Astrocyte (in vitro differentiated cells and primary cell): ENCODE measurements at regions not wholly inside any gene's neighbourhood (a gene's known extent, or its start where the extent isn't known, plus 50 kb on each side); places are given as distances from the start of the nearest gene placed in this dataset.

ENCODE experiments used
- DNase-seq: peaks from one replicate; pipeline ENCODE4 v3.0.0-alpha.2; 2010; ENCODE audit warnings: low read depth
- FAIRE-seq: peaks from 2 replicates; lab custom pipeline; 2011; peaks lifted over from hg19 to GRCh38; lab: Jason Lieb, UNC
- H2AFZ ChIP-seq: 2 replicates; pipeline ENCODE4 v1.6.0; 2012; ENCODE audit warnings: low read depth, low read length, inconsistent platforms
- H3K27ac ChIP-seq: 2 replicates; pipeline ENCODE4 v1.5.1; 2011; ENCODE audit warnings: low read depth, low read length, inconsistent platforms
- H3K27me3 ChIP-seq: 2 replicates; pipeline ENCODE4 v1.6.0; 2011; ENCODE audit warnings: low read length, inconsistent platforms; ENCODE audit not compliant: insufficient read depth
- H3K36me3 ChIP-seq: 2 replicates; pipeline ENCODE4 v1.5.1; 2011; ENCODE audit warnings: low read length, inconsistent platforms; ENCODE audit not compliant: insufficient read depth
- H3K4me1 ChIP-seq: 2 replicates; pipeline ENCODE4 v1.5.1; 2011; ENCODE audit warnings: low read length, inconsistent platforms; ENCODE audit not compliant: insufficient read depth
- H3K4me2 ChIP-seq: 2 replicates; pipeline ENCODE4 v1.6.0; 2012; ENCODE audit warnings: low read length, inconsistent platforms
- H3K4me3 ChIP-seq: 2 replicates; pipeline ENCODE4 v1.5.1; 2011; ENCODE audit warnings: low read depth, mild to moderate bottlenecking, low read length, inconsistent platforms; ENCODE audit not compliant: insufficient read depth
- H3K79me2 ChIP-seq: 2 replicates; pipeline ENCODE4 v1.6.0; 2012; ENCODE audit warnings: mild to moderate bottlenecking, low read length, inconsistent platforms; ENCODE audit not compliant: insufficient read depth
- H3K9ac ChIP-seq: 2 replicates; pipeline ENCODE4 v1.6.0; 2012; ENCODE audit warnings: mild to moderate bottlenecking, low read length, inconsistent platforms
- H3K9me3 ChIP-seq: 2 replicates; pipeline ENCODE4 v1.5.1; 2012; ENCODE audit warnings: low read depth, mild to moderate bottlenecking, low read length, inconsistent platforms; ENCODE audit not compliant: insufficient read depth
- H4K20me1 ChIP-seq: 2 replicates; pipeline ENCODE4 v1.6.0; 2012; ENCODE audit warnings: low read length, inconsistent platforms; ENCODE audit not compliant: insufficient read depth
- H3K27ac Mint-ChIP-seq: one replicate; pipeline ENCODE4 v1.8.0; 2021; ENCODE audit warnings: mild to moderate bottlenecking, mixed read lengths; ENCODE audit not compliant: unreplicated experiment
- H3K27me3 Mint-ChIP-seq: one replicate; pipeline ENCODE4 v1.8.0; 2021; ENCODE audit warnings: low read depth, mixed read lengths; ENCODE audit not compliant: unreplicated experiment
- H3K36me3 Mint-ChIP-seq: one replicate; pipeline ENCODE4 v1.8.0; 2021; ENCODE audit warnings: low read depth, mixed read lengths; ENCODE audit not compliant: unreplicated experiment
- H3K4me1 Mint-ChIP-seq: one replicate; pipeline ENCODE4 v1.8.0; 2021; ENCODE audit warnings: low read depth, mixed read lengths; ENCODE audit not compliant: unreplicated experiment
- H3K4me3 Mint-ChIP-seq: one replicate; pipeline ENCODE4 v1.8.0; 2021; ENCODE audit warnings: mild to moderate bottlenecking, moderate library complexity, mixed read lengths; ENCODE audit not compliant: unreplicated experiment
- H3K9me3 Mint-ChIP-seq: one replicate; pipeline ENCODE4 v1.8.0; 2021; ENCODE audit warnings: mild to moderate bottlenecking, mixed read lengths; ENCODE audit not compliant: unreplicated experiment
- EZH2 ChIP-seq: IDR thresholded peaks from 2 replicates; pipeline ENCODE4 v1.6.1; 2012; ENCODE audit warnings: mild to moderate bottlenecking, low read length, inconsistent platforms; ENCODE audit not compliant: insufficient read depth
- TF ChIP-seq, protein P1 (sequence below): IDR thresholded peaks from 2 replicates; pipeline ENCODE4 v1.5.1; 2011; ENCODE audit warnings: low read depth, mild to moderate bottlenecking, inconsistent platforms, low read length, moderate library complexity; ENCODE audit not compliant: insufficient read depth

DNA sequence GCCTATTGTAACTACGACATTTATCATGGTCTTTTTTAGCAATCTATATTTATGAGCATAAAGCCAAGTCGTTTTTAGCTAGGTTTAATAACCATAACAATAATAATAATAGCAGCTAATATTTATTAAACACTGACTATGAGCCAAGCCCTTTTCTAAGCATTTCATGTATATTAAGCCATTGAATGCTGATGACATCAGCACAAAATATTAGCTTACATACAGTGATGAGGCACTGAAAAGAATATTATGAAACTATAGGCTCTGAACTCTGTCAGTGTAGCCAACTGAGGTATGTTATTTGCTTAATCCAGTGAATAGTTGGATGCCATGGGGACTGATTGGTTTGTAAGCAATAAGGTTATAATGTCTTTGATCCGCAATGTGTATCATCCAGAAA, 235.2 kb downstream of the NDFIP2 start:
- DNase-seq (no peak), FAIRE-seq (no peak)
- Histone ChIP-seq H3K4me2 (no peak overlapping the region), H3K4me3 (no peak overlapping the region), H3K27me3 (no peaks in the 10 kb centered on the region), H4K20me1 (no peaks in the 10 kb centered on the region), H3K79me2 (no peaks in the 10 kb centered on the region), H3K9me3 (no peaks in the 10 kb centered on the region), H3K27ac (no peak overlapping the region), H2AFZ (no peak overlapping the region), H3K9ac (no peak overlapping the region), H3K4me1 (no peaks in the 10 kb centered on the region), H3K36me3 (no peaks in the 10 kb centered on the region)
- Mint-ChIP-seq H3K4me3 (no peak overlapping the region), H3K27me3 (no peaks in the 10 kb centered on the region), H3K4me1 (peaks cover 5% of the 10 kb centered on the region), H3K36me3 (no peaks in the 10 kb centered on the region), H3K27ac (no peak overlapping the region), H3K9me3 (no peaks in the 10 kb centered on the region)
- no peak for TF ChIP-seq EZH2
- TF ChIP-seq, protein P1, sequence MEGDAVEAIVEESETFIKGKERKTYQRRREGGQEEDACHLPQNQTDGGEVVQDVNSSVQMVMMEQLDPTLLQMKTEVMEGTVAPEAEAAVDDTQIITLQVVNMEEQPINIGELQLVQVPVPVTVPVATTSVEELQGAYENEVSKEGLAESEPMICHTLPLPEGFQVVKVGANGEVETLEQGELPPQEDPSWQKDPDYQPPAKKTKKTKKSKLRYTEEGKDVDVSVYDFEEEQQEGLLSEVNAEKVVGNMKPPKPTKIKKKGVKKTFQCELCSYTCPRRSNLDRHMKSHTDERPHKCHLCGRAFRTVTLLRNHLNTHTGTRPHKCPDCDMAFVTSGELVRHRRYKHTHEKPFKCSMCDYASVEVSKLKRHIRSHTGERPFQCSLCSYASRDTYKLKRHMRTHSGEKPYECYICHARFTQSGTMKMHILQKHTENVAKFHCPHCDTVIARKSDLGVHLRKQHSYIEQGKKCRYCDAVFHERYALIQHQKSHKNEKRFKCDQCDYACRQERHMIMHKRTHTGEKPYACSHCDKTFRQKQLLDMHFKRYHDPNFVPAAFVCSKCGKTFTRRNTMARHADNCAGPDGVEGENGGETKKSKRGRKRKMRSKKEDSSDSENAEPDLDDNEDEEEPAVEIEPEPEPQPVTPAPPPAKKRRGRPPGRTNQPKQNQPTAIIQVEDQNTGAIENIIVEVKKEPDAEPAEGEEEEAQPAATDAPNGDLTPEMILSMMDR: no peak

DNA sequence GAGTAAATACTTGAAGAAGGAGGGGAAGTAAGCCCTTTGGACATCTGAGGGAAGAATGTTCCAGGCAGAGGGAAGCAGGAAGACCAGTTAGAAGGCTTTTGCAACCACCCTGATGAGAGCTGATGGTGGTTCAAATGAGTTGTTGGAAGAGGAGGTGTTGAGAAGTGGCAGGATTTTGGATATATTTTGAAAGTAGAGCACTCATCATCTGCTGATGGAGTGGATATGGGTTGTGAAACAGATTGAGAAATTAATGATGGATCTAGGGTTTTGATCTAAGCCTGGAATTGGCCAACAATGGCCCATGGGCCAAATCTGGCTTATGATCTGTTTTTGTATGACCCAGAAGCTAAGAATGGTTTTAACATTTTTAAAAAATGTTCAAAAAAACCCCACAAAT, 230.7 kb downstream of the NDFIP2 start:
- Histone ChIP-seq H3K27me3 (no peaks in the 10 kb centered on the region), H3K4me1 (peaks cover 4% of the 10 kb centered on the region), H3K9ac (no peak overlapping the region), H3K4me2 (no peak overlapping the region), H2AFZ (no peak overlapping the region), H3K4me3 (no peak overlapping the region), H3K27ac (no peak overlapping the region), H3K79me2 (no peaks in the 10 kb centered on the region), H3K9me3 (no peaks in the 10 kb centered on the region), H4K20me1 (no peaks in the 10 kb centered on the region), H3K36me3 (no peaks in the 10 kb centered on the region)
- H3K27ac Mint-ChIP-seq: no peak overlapping the region
- no peak overlapping the region for H3K4me3 Mint-ChIP-seq
- no peaks in the 10 kb centered on the region for H3K9me3 Mint-ChIP-seq
- no peaks in the 10 kb centered on the region for H3K27me3 Mint-ChIP-seq
- H3K36me3 Mint-ChIP-seq: no peaks in the 10 kb centered on the region
- FAIRE-seq (no peak), DNase-seq (no peak)
- H3K4me1 Mint-ChIP-seq: peaks cover 2% of the 10 kb centered on the region
- TF ChIP-seq, protein P1: no peak
- no peak for TF ChIP-seq EZH2

DNA sequence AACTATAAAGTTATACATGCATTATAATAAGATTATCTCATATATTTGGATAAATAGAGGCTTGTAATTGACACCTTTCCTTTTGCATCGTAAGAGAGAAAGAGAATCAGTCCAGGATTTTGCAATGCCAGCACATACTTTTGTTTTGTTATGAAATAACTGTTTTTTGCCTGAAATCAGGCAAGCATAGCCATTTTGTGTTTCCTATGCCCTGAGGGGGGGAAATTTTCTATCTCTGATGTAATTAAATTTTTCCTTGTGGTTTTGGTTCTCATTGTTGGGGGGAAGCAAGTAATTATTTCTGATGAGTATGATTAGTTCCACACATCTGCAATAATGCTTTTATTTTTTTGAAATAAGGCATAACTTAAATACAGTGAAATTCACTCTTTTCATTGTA, 229.4 kb downstream of the NDFIP2 start:
- Mint-ChIP-seq H3K27ac (no peak overlapping the region), H3K36me3 (no peaks in the 10 kb centered on the region), H3K4me1 (peaks cover 2% of the 10 kb centered on the region), H3K27me3 (no peaks in the 10 kb centered on the region), H3K4me3 (no peak overlapping the region), H3K9me3 (no peaks in the 10 kb centered on the region)
- H4K20me1 ChIP-seq: no peaks in the 10 kb centered on the region
- no peak overlapping the region for H3K4me2 ChIP-seq
- H3K27me3 ChIP-seq: no peaks in the 10 kb centered on the region
- no peaks in the 10 kb centered on the region for H3K9me3 ChIP-seq
- H3K4me3 ChIP-seq: no peak overlapping the region
- H3K36me3 ChIP-seq: no peaks in the 10 kb centered on the region
- no peaks in the 10 kb centered on the region for H3K79me2 ChIP-seq
- peaks cover 4% of the 10 kb centered on the region for H3K4me1 ChIP-seq
- no peak for TF ChIP-seq EZH2
- TF ChIP-seq, protein P1: no peak
- DNase-seq: peak; percentile 38
- peak overlapping the region; percentile 68 for H3K27ac ChIP-seq
- H2AFZ ChIP-seq: no peak overlapping the region
- H3K9ac ChIP-seq: no peak overlapping the region
- no peak for FAIRE-seq
